ENCODE measurements at regions not wholly inside any gene's neighbourhood (a gene's known extent, or its start where the extent isn't known, plus 50 kb on each side); places are given as distances from the start of the nearest gene placed in this dataset.

- TF ChIP-seq CTCF (conservative IDR thresholded peaks at IDR 0.05 in 1 of 2, IDR thresholded peaks at IDR 0.05 in 1 of 2; ENCODE audit: low read depth in 1 of 2, low read length in 2 of 2), result no peak
- TF ChIP-seq EZH2 (IDR thresholded peaks at IDR 0.05; ENCODE audit: low read length, missing control alignments), result no peak
Observed at GRCh38 chr2:117607202-117607601, 207.3 kb upstream of the DDX18 start.

All from fibroblast of lung (primary cell).